ENCODE measurements at regions not wholly inside any gene's neighbourhood (a gene's known extent, or its start where the extent isn't known, plus 50 kb on each side); places are given as distances from the start of the nearest gene placed in this dataset.

GRCh38 chr3:28915741-28916500, 364.9 kb upstream of the RBMS3 start:
- H3K56ac ChIP-seq (replicated peaks; ENCODE audit: insufficient read length, low read depth, low read length) = no peak overlapping the region
- peak; percentile 77 for FAIRE-seq
- no peaks in the 10 kb centered on the region for H3K79me1 ChIP-seq (ENCODE audit: low read depth, low read length)
- H4K20me1 ChIP-seq (replicated peaks in 1 of 2; ENCODE audit: control insufficient read depth in 1 of 2, insufficient read depth in 2 of 2, low read length in 2 of 2) = no peaks in the 10 kb centered on the region
- H4K91ac ChIP-seq (replicated peaks; ENCODE audit: insufficient read length, low read length) = no peak overlapping the region
- H3K27me3 ChIP-seq (replicated peaks in 1 of 4; ENCODE audit: control insufficient read depth in 3 of 4, extremely low read depth in 1 of 4, insufficient read depth in 3 of 4, low read length in 3 of 4) = no peaks in the 10 kb centered on the region
- no peaks in the 10 kb centered on the region for H3K79me2 ChIP-seq (ENCODE audit: control insufficient read depth in 1 of 2, insufficient read depth in 2 of 2, low read length in 2 of 2)
- no peak overlapping the region for H3K4me2 ChIP-seq (ENCODE audit: insufficient read depth in 1 of 2, low read depth in 2 of 2, low read length in 2 of 2)
- no peak overlapping the region for H2BK12ac ChIP-seq (ENCODE audit: low read depth, low read length)
- TF ChIP-seq TAF1 (IDR thresholded peaks at IDR 0.05; ENCODE audit: low read depth, low read length) (no peak), CHD1 (IDR thresholded peaks at IDR 0.05; ENCODE audit: low read depth, low read length) (no peak), ATF3 (IDR thresholded peaks at IDR 0.05; ENCODE audit: insufficient read depth, low read depth, low read length) (peak; percentile 31; the same call in 1 of the 2 replicates), RAD21 (IDR thresholded peaks at IDR 0.05 in 1 of 2, conservative IDR thresholded peaks at IDR 0.05 in 1 of 2; ENCODE audit: low read depth in 2 of 2, low read length in 2 of 2) (peak; percentile 69 to 75), CTCF (IDR thresholded peaks at IDR 0.05; ENCODE audit: control extremely low read depth in 1 of 3, insufficient read depth in 1 of 3, low read depth in 1 of 3, low read length in 3 of 3) (peak; percentile 39 to 67 (median 50)), EP300 (IDR thresholded peaks at IDR 0.05; ENCODE audit: borderline replicate concordance in 1 of 2, low read depth in 2 of 2, low read length in 2 of 2) (no peak), RNF2 (IDR thresholded peaks at IDR 0.05; ENCODE audit: borderline replicate concordance, low read depth, low read length, missing control alignments, poor library complexity, severe bottlenecking) (no peak), CEBPB (IDR thresholded peaks at IDR 0.05; ENCODE audit: low read depth, low read length) (peak; percentile 85)
- H3K4me1 ChIP-seq (replicated peaks in 1 of 4; ENCODE audit: control insufficient read depth in 3 of 4, insufficient read depth in 4 of 4, low read length in 3 of 4) = no peaks in the 10 kb centered on the region
- H4K8ac ChIP-seq (ENCODE audit: extremely low read depth, insufficient read depth, low read length) = no peak overlapping the region
- H2BK20ac ChIP-seq (ENCODE audit: low read length) = no peak overlapping the region
- 76% methylated on average over 8 of the region's 8 CpGs; no CpG with 5 or more reads in 1 of the 2 experiments for WGBS, 2 experiments (ENCODE audit: extremely low coverage in 1 of 2, insufficient coverage in 1 of 2, insufficient read length in 1 of 2, insufficient replicate concordance in 2 of 2, low coverage in 1 of 2, low lambda C conversion rate in 2 of 2, missing lambda C conversion rate in 1 of 2)
- no peak overlapping the region for H3K4me3 ChIP-seq (ENCODE audit: extremely low read depth in 1 of 4, insufficient read depth in 2 of 4, low read depth in 3 of 4, low read length in 4 of 4)
- DNase-seq (ENCODE audit: low read depth in 1 of 2, low spot score in 2 of 2) = peak in 1 of 2 experiments; percentile 10
- no peak overlapping the region for H4K5ac ChIP-seq (ENCODE audit: insufficient read length, low read depth, low read length)
- no peak overlapping the region for H2AK5ac ChIP-seq (ENCODE audit: low read depth, low read length)
- no peak overlapping the region for H2BK5ac ChIP-seq (ENCODE audit: low read depth, low read length)
- H3K14ac ChIP-seq (ENCODE audit: insufficient read length) = no peak overlapping the region
- no peaks in the 10 kb centered on the region for H3K9me3 ChIP-seq (ENCODE audit: insufficient read depth in 2 of 2, low read depth in 1 of 2, low read length in 1 of 2)
- no peak overlapping the region for H3K18ac ChIP-seq (ENCODE audit: extremely low read depth, low read length)
- no peak overlapping the region for H3K9ac ChIP-seq (replicated peaks in 1 of 4; ENCODE audit: extremely low read depth in 1 of 4, low read depth in 3 of 4, low read length in 3 of 4)
- ChIA-PET CTCF (ENCODE audit: partially characterized antibody) (interaction anchor here (0.6 to 2.6 kb wide), 36 partner anchors 8 to 1178 kb away, joined by 3 to 8 read pairs (median 3); no protein-coding TSS in a partner anchor), POLR2A (ENCODE audit: partially characterized antibody) (no interaction called here)
- no peak overlapping the region for H2BK120ac ChIP-seq (replicated peaks; ENCODE audit: low read depth, low read length)
- H2BK15ac ChIP-seq (ENCODE audit: low read length) = no peak overlapping the region
- H3K23me2 ChIP-seq (ENCODE audit: low read depth, low read length) = no peaks in the 10 kb centered on the region
- H3K36me3 ChIP-seq (ENCODE audit: control insufficient read depth in 2 of 4, insufficient read depth in 4 of 4, low read length in 3 of 4) = no peaks in the 10 kb centered on the region
- no peak overlapping the region for H2AFZ ChIP-seq (ENCODE audit: low read length)
- no peak overlapping the region for H3K23ac ChIP-seq (ENCODE audit: insufficient read length)
- H3K27ac ChIP-seq (ENCODE audit: low read depth, low read length) = no peak overlapping the region
- H3K4ac ChIP-seq (replicated peaks; ENCODE audit: insufficient read length, low read depth, low read length) = no peak overlapping the region

Data from H1 (cell line).